AG09319 (cell line): ENCODE measurements at regions not wholly inside any gene's neighbourhood (a gene's known extent, or its start where the extent isn't known, plus 50 kb on each side); places are given as distances from the start of the nearest gene placed in this dataset.

ENCODE experiments used
- DNase-seq: peaks from one replicate; pipeline ENCODE4 v3.0.0-alpha.2; 2010; ENCODE audit warnings: low read depth; ENCODE audit errors: extremely low read depth
- CTCF ChIP-seq: IDR thresholded peaks from 2 replicates; pipeline ENCODE4 v1.5.1; 2011; ENCODE audit warnings: low read depth, mild to moderate bottlenecking, inconsistent platforms, low read length, moderate library complexity

GRCh38 chr3:101104321-101104720, 111.1 kb upstream of the ABI3BP start:
- TF ChIP-seq CTCF = no peak
- no peak for DNase-seq

GRCh38 chr3:101102678-101103296, 109.6 kb upstream of the ABI3BP start:
- no peak for DNase-seq
- no peak for TF ChIP-seq CTCF

GRCh38 chr3:101100361-101101009, 107.3 kb upstream of the ABI3BP start:
- DNase-seq = no peak
- no peak for TF ChIP-seq CTCF

GRCh38 chr3:101099791-101100190, 106.6 kb upstream of the ABI3BP start:
- no peak for TF ChIP-seq CTCF
- DNase-seq = no peak

- DNase-seq = no peak
- TF ChIP-seq CTCF = no peak
Observed at GRCh38 chr3:101096444-101096843, 103.2 kb upstream of the ABI3BP start.

GRCh38 chr3:101095693-101096430, 102.6 kb upstream of the ABI3BP start:
- no peak for TF ChIP-seq CTCF
- no peak for DNase-seq

- DNase-seq = no peak
- TF ChIP-seq CTCF = no peak
Observed at GRCh38 chr3:101091489-101091888, 98.3 kb upstream of the ABI3BP start.
